Hematopoietic multipotent progenitor cell treated with erythropoietin and hydrocortisone succinate and interleukin-3 and kit ligand, for 8 days (in vitro differentiated cells): ENCODE measurements at regions not wholly inside any gene's neighbourhood (a gene's known extent, or its start where the extent isn't known, plus 50 kb on each side); places are given as distances from the start of the nearest gene placed in this dataset.

Source experiments
- DNase-seq: peaks from one replicate; pipeline ENCODE4 v3.0.0-alpha.2; 2015

DNA sequence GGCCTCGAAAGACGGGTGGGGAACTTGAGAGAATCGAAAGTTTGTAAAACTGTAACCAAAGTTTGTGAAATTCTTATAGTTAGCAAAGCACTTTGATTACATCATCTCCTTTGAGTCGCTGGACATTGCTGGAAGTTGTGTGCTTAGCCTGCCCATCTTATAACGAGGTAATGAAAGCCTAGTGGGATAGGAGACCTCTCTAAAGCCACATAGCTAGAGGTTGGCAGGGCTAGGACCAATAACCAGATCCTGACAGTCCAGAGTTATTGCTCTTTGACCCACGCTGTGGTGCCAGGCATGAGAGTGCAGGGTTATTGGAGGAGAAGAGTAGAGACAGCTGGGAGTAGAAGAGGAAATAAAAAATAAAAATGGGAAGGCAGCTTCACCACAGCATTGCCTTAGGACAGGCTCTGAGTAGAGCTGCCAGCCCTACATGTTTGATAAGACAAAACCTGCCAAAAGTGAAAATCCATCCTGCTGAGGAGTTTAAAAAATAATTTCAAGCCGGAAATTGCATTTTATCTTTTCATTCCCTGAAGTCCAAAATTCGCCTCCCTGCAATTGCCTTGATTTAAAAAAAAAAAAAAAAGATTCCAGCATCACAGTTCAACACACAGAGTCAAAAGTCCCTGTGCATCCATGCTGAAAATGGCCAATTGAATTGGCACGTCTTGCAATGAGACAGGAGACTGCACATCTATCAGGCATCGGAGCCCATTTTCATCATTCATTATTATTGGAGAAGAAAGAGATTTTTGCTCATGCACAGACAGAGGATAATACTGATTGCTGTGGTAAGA, 225.5 kb upstream of the POU2AF2 start:
- no peak for DNase-seq

DNA sequence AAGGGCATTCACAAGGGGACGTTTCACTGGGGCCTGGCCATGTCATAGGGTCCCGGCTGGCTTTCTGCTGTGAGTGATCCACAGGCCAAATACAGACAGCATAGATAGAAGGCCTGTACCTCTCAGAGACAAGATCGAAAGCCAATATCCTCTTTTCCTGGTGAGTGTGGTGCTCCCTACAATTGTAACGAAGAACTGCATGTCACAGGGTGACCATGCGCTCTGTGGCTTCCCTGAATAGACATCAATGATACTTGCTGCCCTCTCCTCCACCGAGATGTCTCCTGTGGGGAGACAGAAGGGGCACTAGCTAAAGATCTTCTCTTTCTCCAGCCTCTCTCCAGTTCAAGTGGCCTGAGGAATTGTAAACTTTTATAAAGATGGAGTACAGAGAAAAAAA, 226.1 kb upstream of the POU2AF2 start:
- DNase-seq: no peak

- no peak for DNase-seq
These were observed 227.0 kb upstream of the POU2AF2 start for GRCh38 chr11:111018566-111018965.

GRCh38 chr11:111012491-111012890, 233.0 kb upstream of the POU2AF2 start:
- DNase-seq: no peak

- no peak for DNase-seq
These were observed 234.3 kb upstream of the POU2AF2 start for GRCh38 chr11:111011275-111011594.

GRCh38 chr11:111010391-111011274, 234.9 kb upstream of the POU2AF2 start:
- DNase-seq: no peak

GRCh38 chr11:111006227-111006626, 239.3 kb upstream of the POU2AF2 start:
- DNase-seq: no peak

GRCh38 chr11:111001986-111002611, 243.4 kb upstream of the POU2AF2 start:
- DNase-seq: no peak

GRCh38 chr11:111001081-111001430, 244.5 kb upstream of the POU2AF2 start:
- DNase-seq: no peak

- DNase-seq: no peak
These were observed 245.0 kb upstream of the POU2AF2 start for GRCh38 chr11:111000400-111001080.

GRCh38 chr11:110992481-110992880, 253.0 kb upstream of the POU2AF2 start:
- no peak for DNase-seq

DNA sequence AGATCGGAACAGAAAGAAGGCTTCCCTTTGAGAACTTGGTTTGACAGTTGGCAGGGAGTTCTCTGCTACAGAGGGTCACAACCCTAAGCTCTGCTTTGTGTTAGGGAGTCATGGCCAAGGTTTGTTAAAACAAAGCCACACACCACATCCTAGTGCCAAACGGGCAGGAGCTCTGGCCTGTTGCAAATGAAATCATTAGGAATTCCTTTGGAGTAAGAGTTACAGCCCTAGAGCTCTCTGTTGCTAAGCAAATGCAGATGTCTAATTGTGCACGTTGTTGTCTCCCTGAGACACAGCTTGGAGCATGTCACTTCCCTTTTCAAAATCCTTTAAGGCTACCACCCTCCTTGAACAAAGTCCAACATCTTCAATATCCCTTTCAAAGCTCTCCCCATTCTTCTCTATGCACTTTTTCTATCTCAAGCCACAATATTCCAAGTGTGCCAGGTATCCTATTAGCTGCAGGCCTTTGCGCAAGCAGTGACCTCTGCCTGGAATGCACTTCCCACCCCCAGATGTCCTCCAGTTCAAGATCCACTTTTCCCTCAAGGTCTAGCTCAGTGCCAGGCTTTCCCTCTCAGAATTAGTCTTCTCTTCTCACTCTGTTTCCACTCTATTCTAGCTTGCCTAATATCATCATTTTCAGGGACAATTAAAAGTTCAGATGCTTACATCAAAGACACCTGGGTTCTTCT, 253.7 kb upstream of the POU2AF2 start:
- DNase-seq: no peak

- no peak for DNase-seq
These were observed 255.2 kb upstream of the POU2AF2 start for GRCh38 chr11:110990311-110990710.

DNA sequence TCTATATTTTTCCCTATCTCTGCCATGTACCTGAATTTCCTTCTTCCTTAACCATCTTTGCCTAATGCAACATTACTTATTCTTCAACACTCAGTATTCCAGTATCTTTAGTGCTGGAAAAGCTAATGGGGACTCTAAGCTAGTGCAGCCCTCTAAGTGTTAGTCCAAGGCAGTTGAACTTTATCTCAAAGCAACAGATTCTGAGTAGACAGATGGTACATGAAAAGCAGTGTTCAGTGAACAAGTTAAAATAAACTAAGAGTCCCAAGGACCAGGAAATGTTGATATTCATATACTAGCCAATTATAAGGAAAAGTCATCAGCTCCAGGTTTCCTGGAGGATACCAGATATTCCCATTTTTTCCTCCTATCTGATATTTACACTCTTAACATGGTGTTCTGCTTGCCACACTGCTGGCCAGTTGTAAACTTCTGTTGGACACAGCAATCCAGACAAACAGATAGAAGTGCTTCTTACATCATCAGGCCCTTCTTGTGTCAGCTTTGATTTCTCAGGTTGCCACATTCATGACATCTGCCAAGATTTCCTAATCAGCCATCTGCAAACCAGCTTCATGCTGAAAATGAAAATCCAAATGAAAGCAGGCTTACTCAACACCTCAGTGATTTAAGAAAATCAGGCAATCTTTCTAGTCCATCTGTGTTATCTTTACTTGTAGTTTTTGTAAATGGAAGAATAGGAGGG, 255.9 kb upstream of the POU2AF2 start:
- no peak for DNase-seq

DNA sequence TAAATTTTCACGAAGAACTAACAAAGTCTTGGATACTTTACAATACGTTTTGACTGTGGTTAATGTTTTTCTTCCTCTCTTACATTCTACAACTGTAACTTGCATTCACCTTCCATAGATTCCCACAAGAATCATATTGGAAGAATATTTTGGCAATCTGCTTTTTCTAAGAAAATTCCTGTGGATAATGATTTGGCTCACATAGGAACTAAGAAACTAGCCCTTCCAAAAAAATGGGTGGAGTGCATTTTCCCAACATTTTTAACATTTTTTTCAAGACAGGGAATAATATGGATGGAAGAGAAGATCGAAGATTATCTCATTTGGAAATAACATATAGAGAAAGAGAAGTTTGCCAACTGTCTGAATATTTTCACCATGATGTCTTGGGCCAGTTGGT, 256.9 kb upstream of the POU2AF2 start:
- DNase-seq: no peak

DNA sequence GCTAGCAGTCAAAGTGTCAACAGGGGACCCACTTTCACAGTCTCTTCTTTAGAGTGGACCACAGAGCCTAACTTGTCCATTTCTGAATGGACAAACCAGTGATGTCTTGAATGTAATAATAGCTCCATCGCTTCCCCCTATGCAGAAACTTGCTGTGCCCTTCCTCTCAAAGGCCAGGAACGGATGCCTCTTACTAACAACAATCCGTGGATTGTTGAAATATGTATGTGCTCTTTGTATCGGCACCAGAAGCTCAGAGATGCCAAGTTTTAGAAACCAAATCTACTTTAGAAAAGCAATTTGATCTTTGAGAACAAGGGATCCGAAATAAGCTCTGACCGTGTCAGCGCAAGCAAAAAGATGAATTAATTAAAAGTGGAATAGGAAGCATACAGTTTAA, 259.5 kb upstream of the POU2AF2 start:
- DNase-seq: no peak

- no peak for DNase-seq
These were observed 260.0 kb upstream of the POU2AF2 start for GRCh38 chr11:110985547-110985946.

- DNase-seq: no peak
These were observed 260.8 kb upstream of the POU2AF2 start for GRCh38 chr11:110984693-110985092.

DNA sequence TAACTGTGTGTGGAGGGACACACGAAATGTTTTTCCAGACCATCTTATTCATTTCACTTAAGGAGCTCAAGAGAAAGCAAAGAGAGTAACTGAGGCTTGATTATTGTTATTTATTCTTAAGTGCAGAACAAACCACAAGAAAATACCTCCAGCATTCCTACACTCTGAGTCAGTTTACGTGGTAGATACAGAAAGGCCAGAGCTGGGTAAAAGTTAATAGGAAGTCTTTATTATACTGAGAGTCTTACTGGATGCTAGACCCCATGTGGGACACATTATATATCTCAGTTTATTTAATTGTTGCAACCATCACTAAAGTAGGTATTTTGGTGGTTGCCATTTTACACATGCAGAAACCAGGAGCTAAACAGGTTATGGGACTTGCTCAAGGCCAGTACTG, 261.4 kb upstream of the POU2AF2 start:
- no peak for DNase-seq

DNA sequence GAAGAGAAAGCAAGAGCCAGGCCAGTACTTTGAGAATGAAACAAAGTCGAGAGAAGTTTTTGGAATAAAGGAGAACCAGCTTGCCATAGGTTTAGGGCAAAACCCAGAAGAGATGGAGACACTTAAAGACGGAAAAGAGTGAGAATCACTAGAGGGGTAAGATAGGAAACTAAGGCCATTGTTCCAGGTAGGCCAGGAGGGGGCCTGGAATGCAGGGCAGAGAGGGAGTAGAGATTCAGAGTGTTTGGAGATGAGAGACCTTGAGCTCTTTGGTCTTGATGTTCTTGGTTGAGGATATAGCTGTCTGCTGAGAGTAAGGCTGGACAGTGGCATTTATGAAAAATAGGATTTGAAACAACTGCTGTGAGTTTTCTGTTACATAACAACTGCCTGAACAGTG, 263.3 kb upstream of the POU2AF2 start:
- no peak for DNase-seq

- DNase-seq: no peak
These were observed 265.8 kb upstream of the POU2AF2 start for GRCh38 chr11:110979696-110980095.

- DNase-seq: no peak
These were observed 265.4 kb upstream of the ARHGAP20 start for GRCh38 chr11:110977661-110978060.
